HG03521 (cell line): ENCODE measurements at regions not wholly inside any gene's neighbourhood (a gene's known extent, or its start where the extent isn't known, plus 50 kb on each side); places are given as distances from the start of the nearest gene placed in this dataset.

ENCODE experiments used
- ATAC-seq: cut with Tn5 transposase; IDR thresholded peaks from one replicate; pipeline ENCODE4 v1.9.1; 2021; ENCODE audit warnings: mild to moderate bottlenecking, moderate library complexity; ENCODE audit not compliant: unreplicated experiment

GRCh38 chr2:215522237-215522636 lies 86.4 kb upstream of the FN1 start:
- no peak for ATAC-seq

- ATAC-seq = no peak
These were observed 85.2 kb upstream of the FN1 start for GRCh38 chr2:215521031-215521430.

DNA sequence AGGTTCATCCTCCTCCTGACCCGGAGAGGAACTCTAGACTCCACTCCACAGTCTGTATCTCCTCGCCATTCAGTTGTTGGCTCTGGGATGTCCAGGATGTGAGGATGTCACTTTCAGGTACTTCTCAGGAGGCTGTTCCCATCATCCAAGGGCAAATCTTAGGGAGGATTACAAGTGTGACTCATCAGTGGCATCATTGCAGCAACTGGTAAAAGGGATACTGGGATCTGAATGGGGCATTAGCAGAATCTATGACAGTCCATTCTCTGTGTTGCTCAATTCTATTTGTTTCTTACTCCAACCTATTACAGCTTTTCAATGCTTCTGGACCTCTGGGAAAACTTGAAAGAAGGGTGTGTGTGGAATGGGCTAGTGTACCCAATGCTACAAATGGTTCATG lies 81.5 kb upstream of the FN1 start:
- ATAC-seq = no peak

DNA sequence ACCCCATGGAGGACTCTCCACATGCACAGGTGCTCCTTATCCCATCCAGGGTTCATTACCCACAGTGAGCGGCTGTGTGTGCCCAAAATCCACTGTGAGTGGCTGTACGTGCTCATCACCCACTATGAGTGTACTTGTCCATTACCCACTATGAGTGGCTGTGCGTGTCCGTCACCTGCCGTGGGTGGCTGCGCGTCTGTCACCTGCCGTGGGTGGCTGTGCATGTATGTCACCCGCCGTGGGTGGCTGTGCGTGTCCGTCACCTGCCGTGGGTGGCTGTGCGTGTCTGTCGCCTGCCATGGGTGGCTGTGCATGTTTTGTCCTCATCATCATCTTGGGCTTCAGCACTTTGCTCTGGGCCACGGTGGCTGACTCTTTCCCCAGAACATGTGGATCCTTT lies 78.6 kb upstream of the FN1 start:
- ATAC-seq = no peak

DNA sequence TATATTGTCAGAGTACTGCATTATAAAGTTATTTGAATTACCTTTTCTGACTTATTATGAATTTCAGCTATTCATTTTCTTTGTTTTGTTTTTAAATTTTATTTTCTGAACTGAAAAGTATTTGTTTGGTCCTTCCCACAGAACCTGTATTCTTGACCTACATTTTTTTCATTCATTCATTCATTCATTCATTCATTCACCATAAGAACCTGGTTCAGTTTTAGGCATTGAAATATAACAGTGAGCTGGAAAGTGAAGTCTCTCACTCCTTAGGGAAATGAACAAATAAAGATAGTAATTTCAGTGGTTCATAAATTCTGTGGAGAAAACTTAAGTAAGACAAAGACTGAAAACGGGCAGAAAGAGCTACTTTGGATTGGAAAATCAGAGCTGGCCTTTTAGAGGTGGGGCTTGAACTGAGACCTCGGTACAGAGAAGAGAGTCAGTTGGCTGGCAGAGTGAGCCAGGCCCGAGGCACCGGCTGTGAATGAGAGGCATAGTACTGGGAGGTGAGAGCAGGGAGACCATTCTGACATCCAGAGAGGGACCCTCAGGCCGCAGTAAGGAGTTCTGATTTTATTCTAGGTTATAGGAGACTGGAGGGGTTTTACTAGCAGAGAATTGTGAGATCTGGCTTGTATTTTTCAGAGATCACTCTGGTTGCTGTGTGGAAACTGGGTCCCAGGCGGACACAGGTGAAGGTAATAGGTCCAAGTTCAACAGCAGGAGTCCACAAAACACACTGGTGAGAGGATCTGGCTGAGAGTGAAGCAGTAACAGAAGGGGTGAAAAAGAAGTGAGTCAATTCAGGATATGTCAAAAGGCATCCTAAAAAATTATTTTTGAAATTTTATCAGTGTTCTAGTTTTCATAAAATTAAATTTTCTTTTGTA lies 75.8 kb upstream of the FN1 start:
- no peak for ATAC-seq

DNA sequence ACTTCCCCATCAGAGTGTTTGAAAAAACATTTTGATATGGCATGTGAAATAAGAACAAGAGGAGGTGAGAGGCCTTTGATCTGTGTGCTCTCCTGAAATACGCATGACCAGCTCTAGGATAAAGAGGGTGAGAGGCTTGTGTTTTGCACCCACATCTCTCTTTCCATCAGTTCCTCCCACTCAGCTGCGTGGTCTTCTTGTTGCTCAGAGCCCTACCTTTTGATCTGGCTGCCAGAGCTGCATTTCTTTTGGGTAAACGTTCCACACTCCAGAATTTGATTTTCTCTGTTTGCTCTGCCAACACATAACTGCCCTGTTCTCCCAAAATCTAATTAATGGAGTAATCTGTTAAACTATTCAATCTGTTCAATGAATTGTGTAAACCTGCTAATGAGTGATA lies 72.0 kb upstream of the FN1 start:
- ATAC-seq = no peak

GRCh38 chr2:215507136-215507535 lies 71.3 kb upstream of the FN1 start:
- ATAC-seq = no peak

DNA sequence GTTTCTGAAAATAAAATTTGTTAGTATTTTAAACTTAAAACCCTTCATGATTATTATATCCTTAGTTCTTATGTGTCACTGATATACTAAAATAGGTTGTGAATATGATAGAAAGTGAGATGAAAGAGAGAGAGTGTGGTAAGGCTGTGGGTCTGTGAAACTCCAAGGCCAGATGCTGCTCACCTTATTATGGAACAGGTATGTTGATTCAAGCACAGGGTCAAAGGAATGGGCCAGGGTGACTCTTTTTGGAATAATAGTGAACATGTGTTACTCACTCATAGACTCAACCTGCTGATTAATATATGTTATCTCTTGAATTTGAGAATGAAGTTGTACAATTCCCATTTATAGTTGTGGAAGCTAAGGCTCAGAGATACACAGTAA lies 70.7 kb upstream of the FN1 start:
- no peak for ATAC-seq

DNA sequence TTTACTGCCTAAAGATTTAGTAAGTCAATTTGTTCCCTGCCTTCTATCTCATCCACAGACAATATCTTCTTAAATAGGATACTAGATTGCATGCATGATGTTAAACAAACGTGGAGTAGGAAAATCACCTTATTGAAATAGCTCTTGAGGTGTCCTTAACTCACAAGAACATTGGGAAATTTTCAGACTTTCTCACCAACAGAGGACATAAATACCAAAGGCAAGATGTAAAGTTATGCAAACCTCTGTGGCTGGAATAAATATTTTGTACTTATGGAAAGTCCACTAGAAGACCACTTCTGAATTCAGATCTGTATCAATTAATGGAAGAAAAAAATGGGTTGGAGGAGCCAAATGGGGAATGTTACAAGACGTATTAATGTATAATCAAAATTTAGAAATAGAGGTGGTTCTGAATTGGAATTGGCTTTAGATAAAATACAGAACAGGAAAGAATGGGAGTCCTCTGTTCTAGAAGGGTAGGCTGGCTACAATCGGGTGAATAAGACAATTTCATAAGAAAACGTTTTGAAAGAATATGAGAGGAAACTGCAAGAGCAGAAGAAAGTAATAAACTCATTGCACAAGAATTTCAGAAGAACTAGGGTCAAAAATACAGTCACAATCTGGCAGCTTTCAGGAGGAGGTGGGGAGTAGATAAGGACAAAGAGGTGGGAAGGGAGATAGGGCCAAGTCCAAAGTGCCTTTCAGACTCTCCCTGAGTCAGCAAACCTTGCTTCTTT lies 69.3 kb upstream of the FN1 start:
- ATAC-seq = no peak

- ATAC-seq = no peak
These were observed 68.7 kb upstream of the FN1 start for GRCh38 chr2:215504547-215504946.

DNA sequence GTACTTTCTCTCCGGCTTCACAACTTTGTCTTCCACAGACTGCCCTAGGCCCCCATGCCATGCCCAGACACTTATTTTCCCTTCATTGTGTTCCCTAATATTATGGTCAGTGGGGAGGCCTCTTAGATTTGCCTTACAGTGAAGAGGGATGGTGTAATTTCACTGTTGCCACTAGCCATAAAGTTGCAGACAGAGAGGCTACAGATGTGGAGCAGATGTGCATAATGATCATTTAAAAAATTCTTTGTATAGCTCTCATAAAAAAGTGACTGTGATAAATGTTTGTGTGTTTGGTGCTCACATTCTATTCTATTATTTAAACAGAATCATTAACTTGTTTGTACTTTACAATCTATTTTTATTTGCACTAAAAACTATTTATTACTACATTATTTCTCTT lies 67.5 kb upstream of the FN1 start:
- ATAC-seq = no peak

- no peak for ATAC-seq
These were observed 64.6 kb upstream of the FN1 start for GRCh38 chr2:215500466-215500865.

DNA sequence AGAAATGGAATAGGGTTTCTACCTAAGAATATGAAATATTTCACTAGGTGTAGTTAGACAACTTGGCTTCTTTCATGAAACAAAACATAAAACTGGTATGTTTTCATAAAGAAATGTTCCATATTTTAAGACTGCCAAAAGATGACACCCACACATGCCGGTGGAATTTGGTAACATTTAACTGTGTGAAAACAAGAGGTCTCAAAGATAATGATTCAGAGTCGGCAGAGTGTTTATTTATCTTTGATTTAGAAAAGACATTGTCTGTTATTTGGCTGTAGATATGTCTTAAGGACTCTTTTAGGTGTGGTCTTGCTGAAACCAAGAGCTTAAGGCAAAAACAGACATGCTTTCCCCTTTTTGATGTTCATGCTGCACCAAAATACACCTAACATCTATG lies 63.5 kb upstream of the FN1 start:
- ATAC-seq = no peak

- no peak for ATAC-seq
These were observed 62.6 kb upstream of the FN1 start for GRCh38 chr2:215498431-215498830.

- ATAC-seq = no peak
These were observed 57.5 kb upstream of the FN1 start for GRCh38 chr2:215493376-215493775.

DNA sequence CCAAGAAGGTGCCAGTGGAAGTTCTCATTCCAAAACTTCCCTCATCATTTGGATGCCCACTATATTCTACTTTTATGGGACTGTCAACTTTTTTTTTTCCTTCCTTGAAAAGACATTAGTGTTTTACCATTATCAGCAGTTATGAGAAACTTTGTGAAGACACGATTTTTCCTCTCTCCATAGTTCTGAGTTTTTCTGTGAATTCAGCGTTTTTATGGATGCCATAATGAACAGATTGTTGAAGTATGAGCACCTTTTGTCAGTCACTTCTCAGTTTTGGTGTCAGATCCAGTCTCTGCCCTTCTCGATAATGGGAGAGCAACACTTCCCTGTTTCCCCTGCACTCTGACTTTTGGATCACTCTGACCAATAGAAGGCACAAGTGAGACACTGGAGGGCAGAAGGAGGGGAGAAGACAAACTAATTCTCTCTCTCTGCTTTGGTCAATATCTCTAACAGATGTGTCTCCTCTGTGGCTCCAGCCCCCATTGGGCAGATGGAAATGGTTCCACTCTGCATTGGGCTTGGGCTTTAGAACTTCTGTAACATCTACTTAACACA lies 53.5 kb upstream of the FN1 start:
- ATAC-seq = no peak

DNA sequence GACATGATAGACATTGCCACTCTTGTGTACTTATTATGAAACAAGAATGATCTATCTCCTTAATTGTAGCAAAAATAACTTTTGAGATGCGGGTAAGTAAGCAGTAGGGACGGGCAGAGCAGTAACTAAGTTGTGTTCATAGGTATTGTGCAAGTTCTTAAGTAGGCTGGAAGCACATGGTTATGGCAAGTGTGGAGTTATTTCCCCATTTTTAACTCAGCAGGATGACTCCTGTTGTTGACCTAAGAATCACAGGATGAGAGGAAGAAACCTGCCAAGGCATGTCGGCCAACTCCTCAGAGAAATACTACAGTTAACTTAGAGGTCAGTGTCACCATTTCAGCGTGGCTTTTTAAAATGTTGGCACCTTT lies 51.1 kb upstream of the FN1 start:
- ATAC-seq = no peak

GRCh38 chr2:215486291-215487001 lies 50.6 kb upstream of the FN1 start:
- no peak for ATAC-seq
